Transverse colon (tissue), 4 donors: ENCODE measurements at regions not wholly inside any gene's neighbourhood (a gene's known extent, or its start where the extent isn't known, plus 50 kb on each side); places are given as distances from the start of the nearest gene placed in this dataset.

Experiments used
- DNase-seq: peaks from one replicate; pipeline ENCODE4 v3.0.0-alpha.2; 2019
- H3K27ac ChIP-seq, 4 donors: fragments of 200-600 bp; sonication (generic); 2 replicates each; pipeline ENCODE4 v1.5.1; 2016 to 2018; ENCODE audit warnings: inconsistent platforms in 4 of 4
- H3K27me3 ChIP-seq: fragments of 200-600 bp; sonication (generic); 2 replicates; pipeline ENCODE4 v1.5.1; 2017; ENCODE audit warnings: inconsistent platforms
- H3K36me3 ChIP-seq, 4 donors: fragments of 200-600 bp; sonication (generic); 2 replicates each; pipeline ENCODE4 v1.5.1; 2017 to 2019; ENCODE audit warnings: inconsistent platforms in 4 of 4
- H3K4me1 ChIP-seq, 4 donors: fragments of 200-600 bp; sonication (generic); 2 replicates each; pipeline ENCODE4 v1.5.1; 2017 to 2020; ENCODE audit warnings: inconsistent platforms in 4 of 4
- H3K4me3 ChIP-seq, 4 donors: fragments of 200-600 bp; sonication (generic); 1 replicate in 1 of 4; 2 replicates in 3 of 4; pipeline versions ENCODE4 v1.5.1 to v1.6.1; 2017 to 2019; ENCODE audit warnings: inconsistent platforms in 4 of 4
- H3K9me3 ChIP-seq, 2 donors: fragments of 200-600 bp; sonication (generic); 2 replicates each; pipeline ENCODE4 v1.5.1; 2017 to 2019; ENCODE audit warnings: inconsistent platforms in 2 of 2
- CTCF ChIP-seq, 5 experiments: fragments of 200-600 bp in 3 of 5; fragments of 450-650 bp in 2 of 5; sonication (generic) in 3 of 5; IDR thresholded peaks; 1 replicate in 2 of 5; 2 replicates in 3 of 5; pipeline ENCODE4 v1.5.1; 2016 to 2017; ENCODE audit warnings: antibody characterized with exemption in 5 of 5, inconsistent platforms in 3 of 5, mild to moderate bottlenecking in 2 of 5, moderate library complexity in 1 of 5
- EP300 ChIP-seq: sonication (generic); formaldehyde crosslinking; IDR thresholded peaks from one replicate; pipeline ENCODE4 v1.6.1; 2017; ENCODE audit warnings: antibody characterized with exemption, low read depth
- POLR2A ChIP-seq: fragments of 450-650 bp; IDR thresholded peaks from one replicate; pipeline ENCODE4 v1.6.1; 2016; ENCODE audit warnings: antibody characterized with exemption, mild to moderate bottlenecking, moderate library complexity
- POLR2AphosphoS5 ChIP-seq, 3 donors: sonication (generic); formaldehyde crosslinking; IDR thresholded peaks; one replicate each; pipeline ENCODE4 v1.6.1; 2016; ENCODE audit warnings: antibody characterized with exemption in 3 of 3
- WGBS, 2 donors: methylation state at CpG; one replicate each; pipeline ENCODE4 v1.1.5; 2018; ENCODE audit warnings: low coverage in 1 of 2; 5-methylcytosine and 5-hydroxymethylcytosine counted together
- in situ Hi-C, 4 donors: fragments of 200-750 bp; cut with MboI; loops; one replicate each; pipeline versions ENCODE4 v1.15.0 to v1.15.1; 2017; ENCODE audit warnings: low sequenced_read_pairs in 3 of 4, low pct_ligation_motif_present in 1 of 4, low pct_unique_long_range_greater_than_20kb in 1 of 4
- intact Hi-C: fragments of 100-400 bp; cut with DNase I; formaldehyde crosslinking; loops from one replicate; pipeline ENCODE4 v1.15.1; 2023; ENCODE audit warnings: low total_unique reads

DNA sequence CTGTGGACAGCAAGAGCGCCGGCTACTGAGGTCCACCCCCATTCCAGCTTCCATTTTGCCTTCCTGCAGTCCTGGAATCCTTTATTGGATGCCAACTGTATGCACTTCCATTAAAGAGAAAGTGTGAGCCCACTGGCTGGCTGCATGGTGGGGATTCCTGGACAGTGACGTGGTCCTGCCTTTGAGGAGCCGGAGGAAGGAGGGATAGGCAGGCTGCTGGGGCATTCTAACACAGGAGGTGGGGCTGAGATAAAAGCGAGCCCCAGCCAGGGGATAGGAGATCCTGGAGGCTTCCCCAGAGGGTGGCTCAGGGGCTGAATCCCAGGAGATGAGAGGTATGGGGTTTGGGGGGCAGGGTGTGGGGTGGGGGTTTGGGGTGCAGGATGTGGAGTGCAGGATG, 984.7 kb downstream of the BRD1 start:
- Histone ChIP-seq H3K27me3 (no peaks in the 10 kb centered on the region), H3K36me3 (no peaks in the 10 kb centered on the region), H3K4me3 (no peak overlapping the region), H3K9me3 (no peaks in the 10 kb centered on the region), H3K27ac (no peak overlapping the region), H3K4me1 (no peaks in the 10 kb centered on the region)
- DNase-seq, result no peak
- in situ Hi-C loops, result no loop called here
- intact Hi-C loops, result no loop called here
- TF ChIP-seq EP300 (no peak), POLR2A (no peak), POLR2AphosphoS5 (IDR thresholded peaks at IDR 0.05) (no peak), CTCF (IDR thresholded peaks at IDR 0.05) (no peak)
- 63 to 70% methylated on average over 2 to 5 of the region's 5 CpGs for WGBS, 2 donors

DNA sequence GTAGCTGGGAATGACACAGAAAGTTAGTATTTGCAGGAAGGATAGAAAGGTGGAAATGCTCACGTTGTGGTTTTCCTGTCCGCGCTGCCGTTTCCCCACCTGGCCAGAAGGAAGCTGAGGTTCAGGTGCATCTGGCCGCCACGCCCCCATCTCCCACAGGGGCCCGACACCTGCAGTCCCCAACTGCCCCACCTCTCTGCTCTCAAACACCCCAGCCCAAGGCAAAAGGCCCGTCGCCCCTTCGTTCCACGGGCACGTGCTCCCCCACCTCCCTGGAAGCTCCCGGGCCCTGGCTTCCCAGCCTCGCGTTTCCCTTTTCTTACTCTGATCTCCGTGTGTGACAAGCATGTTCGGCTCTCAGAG, 985.1 kb downstream of the BRD1 start:
- TF ChIP-seq EP300, result no peak
- TF ChIP-seq CTCF (IDR thresholded peaks at IDR 0.05), result no peak
- no peak for TF ChIP-seq POLR2AphosphoS5 (IDR thresholded peaks at IDR 0.05)
- TF ChIP-seq POLR2A, result no peak
- Histone ChIP-seq H3K36me3 (no peaks in the 10 kb centered on the region), H3K27ac (no peak overlapping the region), H3K4me1 (no peaks in the 10 kb centered on the region), H3K27me3 (no peaks in the 10 kb centered on the region), H3K9me3 (no peaks in the 10 kb centered on the region), H3K4me3 (no peak overlapping the region)
- 76% methylated on average over 4 to 15 of the region's 17 CpGs for WGBS, 2 donors
- DNase-seq, result no peak
- intact Hi-C loops (no loop called here), in situ Hi-C loops (no loop called here)

DNA sequence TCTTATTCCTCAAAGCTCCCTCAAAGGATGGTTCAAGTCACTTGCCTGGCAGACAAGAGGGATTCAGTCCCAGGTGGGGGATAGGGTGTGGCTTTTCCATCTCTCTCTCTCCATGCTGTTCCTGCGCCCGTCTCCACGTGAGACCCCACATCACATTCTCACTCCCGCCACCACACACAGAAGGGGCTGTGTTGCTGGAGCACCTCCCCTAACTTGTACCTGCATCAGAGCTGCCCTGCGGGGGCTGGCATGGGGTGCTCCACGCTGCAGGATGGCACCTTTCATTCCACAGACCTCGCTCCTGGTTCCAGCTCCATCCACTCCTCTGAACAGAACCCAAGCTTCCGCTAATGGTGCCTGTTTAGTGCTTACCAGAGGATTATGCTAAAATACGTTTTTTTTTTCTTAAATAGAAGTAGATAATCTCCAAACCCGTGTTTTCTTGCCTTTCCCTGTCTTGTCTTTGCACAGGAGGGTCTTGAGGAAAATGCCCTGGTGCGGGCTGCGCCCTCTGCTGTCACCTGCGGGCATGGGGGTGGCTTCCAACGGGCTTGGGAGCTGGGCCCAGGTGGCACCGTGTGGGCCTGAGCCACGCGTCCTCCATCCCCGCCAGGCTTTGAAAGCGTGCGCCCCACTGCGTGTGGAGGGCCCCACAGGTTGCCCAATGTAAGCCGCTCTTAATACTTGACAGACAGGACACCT, 985.6 kb downstream of the BRD1 start:
- Histone ChIP-seq H3K4me1 (no peaks in the 10 kb centered on the region), H3K4me3 (no peak overlapping the region), H3K27ac (no peak overlapping the region), H3K9me3 (no peaks in the 10 kb centered on the region), H3K27me3 (no peaks in the 10 kb centered on the region), H3K36me3 (no peaks in the 10 kb centered on the region)
- no peak for TF ChIP-seq POLR2AphosphoS5 (IDR thresholded peaks at IDR 0.05)
- no peak for TF ChIP-seq EP300
- no peak for TF ChIP-seq POLR2A
- no peak for TF ChIP-seq CTCF (IDR thresholded peaks at IDR 0.05)
- 74 to 79% methylated on average over 13 to 17 of the region's 22 CpGs for WGBS, 2 donors
- in situ Hi-C loops (no loop called here), intact Hi-C loops (no loop called here)
- DNase-seq, result no peak

- DNase-seq, result no peak
- no peaks in the 10 kb centered on the region for H3K9me3 ChIP-seq
- TF ChIP-seq EP300 (no peak), POLR2A (no peak), CTCF (IDR thresholded peaks at IDR 0.05) (no peak), POLR2AphosphoS5 (IDR thresholded peaks at IDR 0.05) (no peak)
- H3K27ac ChIP-seq, result no peak overlapping the region
- no peaks in the 10 kb centered on the region for H3K36me3 ChIP-seq
- in situ Hi-C loops, result no loop called here
- no peaks in the 10 kb centered on the region for H3K4me1 ChIP-seq
- WGBS, 2 donors, result 73 to 100% methylated on average over 1 to 16 of the region's 16 CpGs
- H3K27me3 ChIP-seq, result no peaks in the 10 kb centered on the region
- intact Hi-C loops, result no loop called here
- no peak overlapping the region for H3K4me3 ChIP-seq
Measured at GRCh38 chr22:48840112-48840949, 987.3 kb downstream of the BRD1 start.
